Sigmoid colon (tissue), 3 donors: ENCODE measurements at regions not wholly inside any gene's neighbourhood (a gene's known extent, or its start where the extent isn't known, plus 50 kb on each side); places are given as distances from the start of the nearest gene placed in this dataset.

Experiments used
- POLR2A ChIP-seq, 2 donors: fragments of 450-650 bp; IDR thresholded peaks; one replicate each; pipeline ENCODE4 v1.6.1; 2016; ENCODE audit warnings: antibody characterized with exemption in 2 of 2, mild to moderate bottlenecking in 2 of 2, moderate library complexity in 2 of 2
- TF ChIP-seq, protein P1 (sequence below), 4 experiments: fragments of 450-650 bp in 3 of 4; fragments of 200-600 bp in 1 of 4; IDR thresholded peaks; one replicate each; pipeline ENCODE4 v1.5.1; 2016 to 2019; ENCODE audit warnings: antibody characterized with exemption in 4 of 4, mild to moderate bottlenecking in 3 of 4, moderate library complexity in 2 of 4

- TF ChIP-seq, protein P1, sequence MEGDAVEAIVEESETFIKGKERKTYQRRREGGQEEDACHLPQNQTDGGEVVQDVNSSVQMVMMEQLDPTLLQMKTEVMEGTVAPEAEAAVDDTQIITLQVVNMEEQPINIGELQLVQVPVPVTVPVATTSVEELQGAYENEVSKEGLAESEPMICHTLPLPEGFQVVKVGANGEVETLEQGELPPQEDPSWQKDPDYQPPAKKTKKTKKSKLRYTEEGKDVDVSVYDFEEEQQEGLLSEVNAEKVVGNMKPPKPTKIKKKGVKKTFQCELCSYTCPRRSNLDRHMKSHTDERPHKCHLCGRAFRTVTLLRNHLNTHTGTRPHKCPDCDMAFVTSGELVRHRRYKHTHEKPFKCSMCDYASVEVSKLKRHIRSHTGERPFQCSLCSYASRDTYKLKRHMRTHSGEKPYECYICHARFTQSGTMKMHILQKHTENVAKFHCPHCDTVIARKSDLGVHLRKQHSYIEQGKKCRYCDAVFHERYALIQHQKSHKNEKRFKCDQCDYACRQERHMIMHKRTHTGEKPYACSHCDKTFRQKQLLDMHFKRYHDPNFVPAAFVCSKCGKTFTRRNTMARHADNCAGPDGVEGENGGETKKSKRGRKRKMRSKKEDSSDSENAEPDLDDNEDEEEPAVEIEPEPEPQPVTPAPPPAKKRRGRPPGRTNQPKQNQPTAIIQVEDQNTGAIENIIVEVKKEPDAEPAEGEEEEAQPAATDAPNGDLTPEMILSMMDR (IDR thresholded peaks at IDR 0.05): no peak
- no peak for TF ChIP-seq POLR2A (IDR thresholded peaks at IDR 0.05)
These were observed 676.7 kb upstream of the TENM3 start for GRCh38 chr4:181566490-181566889.
